OCI-LY1 (cell line): ENCODE measurements at regions not wholly inside any gene's neighbourhood (a gene's known extent, or its start where the extent isn't known, plus 50 kb on each side); places are given as distances from the start of the nearest gene placed in this dataset.

Experiments used
- EZH2 ChIP-seq: fragments of 200-600 bp; sonication (generic), shearing (Covaris generic); IDR thresholded peaks from 2 replicates; pipeline ENCODE4 v1.8.0; 2017; ENCODE audit warnings: borderline replicate concordance, mixed run types, mild to moderate bottlenecking, antibody characterized with exemption, low read length, moderate library complexity, mixed read lengths
- TF ChIP-seq, protein P1 (sequence below): fragments of 200-600 bp; sonication (generic), shearing (Covaris generic); IDR thresholded peaks from 2 replicates; pipeline ENCODE4 v1.5.1; 2017; ENCODE audit warnings: mild to moderate bottlenecking, antibody characterized with exemption, low read length, moderate library complexity, mixed read lengths

DNA sequence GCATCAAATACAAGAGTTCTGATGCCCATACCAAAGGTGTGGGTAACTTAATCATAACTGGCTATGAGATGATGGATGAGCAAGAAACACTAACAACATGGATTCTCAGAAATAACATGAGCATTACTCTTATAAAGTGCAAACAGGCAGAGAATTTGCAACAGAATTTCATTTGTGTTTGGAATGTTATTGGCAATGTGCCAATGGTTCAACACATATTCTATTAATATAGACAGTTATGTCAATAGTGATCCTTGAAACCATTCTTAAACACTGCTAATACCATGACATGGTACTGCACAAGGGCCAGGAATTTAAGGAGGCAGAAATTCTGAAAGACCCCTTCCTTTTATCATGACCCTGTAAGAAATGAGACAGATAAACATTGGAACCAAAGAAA is 217.1 kb upstream of the WSB1 start:
- TF ChIP-seq, protein P1, sequence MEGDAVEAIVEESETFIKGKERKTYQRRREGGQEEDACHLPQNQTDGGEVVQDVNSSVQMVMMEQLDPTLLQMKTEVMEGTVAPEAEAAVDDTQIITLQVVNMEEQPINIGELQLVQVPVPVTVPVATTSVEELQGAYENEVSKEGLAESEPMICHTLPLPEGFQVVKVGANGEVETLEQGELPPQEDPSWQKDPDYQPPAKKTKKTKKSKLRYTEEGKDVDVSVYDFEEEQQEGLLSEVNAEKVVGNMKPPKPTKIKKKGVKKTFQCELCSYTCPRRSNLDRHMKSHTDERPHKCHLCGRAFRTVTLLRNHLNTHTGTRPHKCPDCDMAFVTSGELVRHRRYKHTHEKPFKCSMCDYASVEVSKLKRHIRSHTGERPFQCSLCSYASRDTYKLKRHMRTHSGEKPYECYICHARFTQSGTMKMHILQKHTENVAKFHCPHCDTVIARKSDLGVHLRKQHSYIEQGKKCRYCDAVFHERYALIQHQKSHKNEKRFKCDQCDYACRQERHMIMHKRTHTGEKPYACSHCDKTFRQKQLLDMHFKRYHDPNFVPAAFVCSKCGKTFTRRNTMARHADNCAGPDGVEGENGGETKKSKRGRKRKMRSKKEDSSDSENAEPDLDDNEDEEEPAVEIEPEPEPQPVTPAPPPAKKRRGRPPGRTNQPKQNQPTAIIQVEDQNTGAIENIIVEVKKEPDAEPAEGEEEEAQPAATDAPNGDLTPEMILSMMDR = no peak
- TF ChIP-seq EZH2 = no peak
